ENCODE measurements at regions not wholly inside any gene's neighbourhood (a gene's known extent, or its start where the extent isn't known, plus 50 kb on each side); places are given as distances from the start of the nearest gene placed in this dataset. TPM values are rescaled to one million over a fixed set of nuclear protein-coding genes. Genes with fewer than 3 reads are reported as not detected.

DNA sequence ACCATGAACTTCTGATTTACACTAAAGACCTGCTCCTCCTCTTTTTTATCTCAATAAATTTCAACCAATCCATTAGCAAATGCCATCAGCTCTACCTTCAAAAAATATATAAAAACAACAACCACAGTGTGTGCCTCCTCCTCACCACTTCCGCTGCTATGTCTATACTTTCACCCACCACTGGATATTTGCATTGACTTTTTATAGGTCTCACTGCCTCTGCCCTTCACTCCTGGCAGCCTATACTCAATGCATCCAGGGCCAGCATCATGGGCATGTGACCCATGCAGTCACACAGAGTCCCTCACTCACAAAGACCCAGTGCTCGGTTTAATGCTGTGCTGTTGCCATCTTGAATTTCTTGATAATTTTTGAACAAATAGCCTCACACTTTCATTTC lies 53.5 kb upstream of the CCDC54 start:
- Histone ChIP-seq H3K4me3 (no peak overlapping the region), H3K9me3 (no peaks in the 10 kb centered on the region), H3K4me1 (no peaks in the 10 kb centered on the region), H3K27me3 (no peaks in the 10 kb centered on the region), H3K27ac (no peak overlapping the region), H3K36me3 (no peaks in the 10 kb centered on the region)
- intact Hi-C loops (cut with DNase I; ENCODE audit: low total_unique reads) = no loop called here
- DNase-seq = no peak
- TF ChIP-seq POLR2A (IDR thresholded peaks at IDR 0.05) (no peak), CTCF (IDR thresholded peaks at IDR 0.05) (no peak)

DNA sequence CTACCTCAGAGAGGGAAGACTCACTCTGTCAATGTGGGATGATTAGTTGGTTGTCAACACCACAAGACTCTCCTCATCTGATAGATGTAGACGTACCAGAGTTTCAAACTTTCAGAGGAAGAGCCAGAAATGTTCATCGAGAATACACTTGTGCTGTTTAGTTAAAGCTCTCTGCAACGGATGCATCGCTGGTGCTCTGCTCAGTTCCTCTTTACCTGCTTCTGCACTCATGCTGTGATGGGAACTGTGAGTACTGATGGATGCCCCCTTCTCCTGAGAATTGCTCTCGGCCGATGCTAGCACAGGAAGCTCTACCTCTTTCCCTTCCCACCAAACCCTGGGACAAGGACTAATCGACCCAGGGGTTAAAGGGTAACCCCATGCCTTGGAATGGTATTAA lies 51.8 kb upstream of the CCDC54 start:
- H3K27me3 ChIP-seq = no peaks in the 10 kb centered on the region
- H3K4me3 ChIP-seq = no peak overlapping the region
- H3K9me3 ChIP-seq = no peaks in the 10 kb centered on the region
- no peaks in the 10 kb centered on the region for H3K36me3 ChIP-seq
- TF ChIP-seq CTCF (IDR thresholded peaks at IDR 0.05) = no peak
- TF ChIP-seq POLR2A (IDR thresholded peaks at IDR 0.05) = no peak
- intact Hi-C loops (cut with DNase I; ENCODE audit: low total_unique reads) = no loop called here
- H3K4me1 ChIP-seq = no peaks in the 10 kb centered on the region
- no peak overlapping the region for H3K27ac ChIP-seq
- DNase-seq = no peak

Small RNAs in the stretch of these regions (small RNA-seq; reads per million reads assigned to genes)
- gene MTCO1P35 (not detected), gene MTND6P6 (not detected), gene RF00019 (not detected), gene RNU6-1308P (not detected)

All from uterus (tissue), 3 donors.